Pancreas (tissue), 10 donors: ENCODE measurements at regions not wholly inside any gene's neighbourhood (a gene's known extent, or its start where the extent isn't known, plus 50 kb on each side); places are given as distances from the start of the nearest gene placed in this dataset.

Experiments
- ATAC-seq, 4 donors: fragments of 200-7000 bp; cut with Tn5 transposase; one replicate each; pipeline versions ENCODE4 v1.8.0 to v1.9.1; 2020; ENCODE audit warnings: mild to moderate bottlenecking in 4 of 4, moderate library complexity in 4 of 4
- DNase-seq, 6 donors: peaks; one replicate each; pipeline ENCODE4 v3.0.0-alpha.2; 2020
- FAIRE-seq: peaks from 2 replicates; lab custom pipeline; 2012; peaks lifted over from hg19 to GRCh38; lab: Jason Lieb, UNC
- H3K27ac ChIP-seq, 4 donors: fragments of 200-600 bp; sonication (generic); 1 replicate in 3 of 4; 2 replicates in 1 of 4; pipeline versions ENCODE4 v1.5.0 to v1.8.0; 2020
- H3K27me3 ChIP-seq, 4 donors: fragments of 200-600 bp; one replicate each; pipeline ENCODE4 v1.8.0; 2021
- H3K36me3 ChIP-seq, 3 donors: fragments of 200-600 bp; sonication (generic) in 1 of 3; one replicate each; pipeline versions ENCODE4 v1.5.0 to v1.8.0; 2020 to 2021
- H3K4me1 ChIP-seq, 3 donors: fragments of 200-600 bp; one replicate each; pipeline ENCODE4 v1.8.0; 2021
- H3K4me3 ChIP-seq, 4 donors: fragments of 200-600 bp; sonication (generic) in 2 of 4; one replicate each; pipeline versions ENCODE4 v1.5.0 to v1.8.0; 2020 to 2021
- H3K9me3 ChIP-seq, 4 donors: fragments of 200-600 bp; one replicate each; pipeline ENCODE4 v1.8.0; 2021
- WGBS, 2 donors: extraction: QIAGEN DNeasy Blood & Tissue Kit; methylation state at CpG; one replicate each; pipeline ENCODE4 v1.1.7; 2013; 5-methylcytosine and 5-hydroxymethylcytosine counted together
- intact Hi-C, 3 donors: fragments of 100-400 bp; cut with DNase I; formaldehyde crosslinking; loops; one replicate each; pipeline versions ENCODE4 v1.11.1 to v1.14.2; 2022
- TF ChIP-seq, protein P1 (sequence below), 4 donors: fragments of 200-600 bp; sonication (generic) in 3 of 4; IDR thresholded peaks; one replicate each; pipeline versions ENCODE4 v1.5.0 to v1.8.0; 2021; ENCODE audit warnings: antibody characterized with exemption in 4 of 4
- donor health status: healthy with polysubstance abuse.
- donor health status: DM: no; HTN: no; CAD: no; lungs with moderate emphysema.
- donor health status: DM: no; HTN: no; CAD: no.
- donor health status: control.
- donor health status: control.
- donor health status: Bipolar disorder and iron deficiency.
- donor health status: DM: yes; HTN: yes; CAD: no.
- donor health status: DM: no; HTN: no; CAD: no.
- donor health status: DM: no; HTN: no; CAD: no.
- donor health status: DM: yes; HTN: yes; CAD: no.

- H3K4me1 ChIP-seq = no peaks in the 10 kb centered on the region
- no peaks in the 10 kb centered on the region for H3K9me3 ChIP-seq
- FAIRE-seq (no peak), DNase-seq (no peak), ATAC-seq (no peak)
- intact Hi-C loops = no loop called here
- H3K36me3 ChIP-seq = no peaks in the 10 kb centered on the region
- no peak overlapping the region for H3K27ac ChIP-seq
- H3K27me3 ChIP-seq = no peaks in the 10 kb centered on the region
- H3K4me3 ChIP-seq = no peak overlapping the region
- TF ChIP-seq, protein P1, sequence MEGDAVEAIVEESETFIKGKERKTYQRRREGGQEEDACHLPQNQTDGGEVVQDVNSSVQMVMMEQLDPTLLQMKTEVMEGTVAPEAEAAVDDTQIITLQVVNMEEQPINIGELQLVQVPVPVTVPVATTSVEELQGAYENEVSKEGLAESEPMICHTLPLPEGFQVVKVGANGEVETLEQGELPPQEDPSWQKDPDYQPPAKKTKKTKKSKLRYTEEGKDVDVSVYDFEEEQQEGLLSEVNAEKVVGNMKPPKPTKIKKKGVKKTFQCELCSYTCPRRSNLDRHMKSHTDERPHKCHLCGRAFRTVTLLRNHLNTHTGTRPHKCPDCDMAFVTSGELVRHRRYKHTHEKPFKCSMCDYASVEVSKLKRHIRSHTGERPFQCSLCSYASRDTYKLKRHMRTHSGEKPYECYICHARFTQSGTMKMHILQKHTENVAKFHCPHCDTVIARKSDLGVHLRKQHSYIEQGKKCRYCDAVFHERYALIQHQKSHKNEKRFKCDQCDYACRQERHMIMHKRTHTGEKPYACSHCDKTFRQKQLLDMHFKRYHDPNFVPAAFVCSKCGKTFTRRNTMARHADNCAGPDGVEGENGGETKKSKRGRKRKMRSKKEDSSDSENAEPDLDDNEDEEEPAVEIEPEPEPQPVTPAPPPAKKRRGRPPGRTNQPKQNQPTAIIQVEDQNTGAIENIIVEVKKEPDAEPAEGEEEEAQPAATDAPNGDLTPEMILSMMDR (IDR thresholded peaks at IDR 0.05) = no peak
- WGBS, 2 donors = 37 to 46% methylated on average over 2 of the region's 2 CpGs
These were observed 1945.9 kb upstream of the NUDT12 start for GRCh38 chr5:105508519-105508918.

DNA sequence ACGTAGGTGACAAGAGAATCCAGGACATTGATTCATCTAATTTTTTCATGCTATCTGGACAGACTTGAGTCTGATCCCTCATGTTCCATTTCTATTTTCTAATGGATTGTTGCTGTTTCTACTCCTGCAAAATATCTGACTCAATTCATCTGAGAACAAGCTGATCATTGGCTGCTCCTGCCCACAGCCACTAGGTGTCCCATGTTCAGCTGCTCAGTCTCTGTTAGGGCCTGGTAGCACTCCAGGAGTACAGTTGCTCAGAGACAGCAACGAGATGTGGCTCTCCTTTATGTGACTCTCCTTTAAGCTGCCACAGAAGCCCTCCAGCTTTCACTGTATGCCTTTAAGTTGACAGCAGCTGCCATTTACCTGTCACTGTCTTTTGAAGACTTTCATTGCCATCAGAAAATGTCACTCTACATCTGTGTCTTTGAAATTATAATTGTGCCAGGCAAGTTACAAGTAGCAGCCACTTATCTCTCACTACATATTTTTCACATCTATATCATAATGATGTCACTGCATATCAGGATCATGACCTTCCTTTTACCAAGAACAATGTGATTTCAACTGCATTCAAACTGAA, 1944.2 kb upstream of the NUDT12 start:
- Histone ChIP-seq H3K4me3 (no peak overlapping the region), H3K27ac (no peak overlapping the region), H3K36me3 (no peaks in the 10 kb centered on the region), H3K27me3 (no peaks in the 10 kb centered on the region), H3K9me3 (no peaks in the 10 kb centered on the region), H3K4me1 (no peaks in the 10 kb centered on the region)
- WGBS, 2 donors = 26 to 39% methylated on average over 2 of the region's 2 CpGs
- FAIRE-seq = no peak
- TF ChIP-seq, protein P1 (IDR thresholded peaks at IDR 0.05) = no peak
- peak in 3 of 4 donors; percentile 44 to 56 (median 45) for ATAC-seq
- no peak for DNase-seq
- intact Hi-C loops = no loop called here

DNA sequence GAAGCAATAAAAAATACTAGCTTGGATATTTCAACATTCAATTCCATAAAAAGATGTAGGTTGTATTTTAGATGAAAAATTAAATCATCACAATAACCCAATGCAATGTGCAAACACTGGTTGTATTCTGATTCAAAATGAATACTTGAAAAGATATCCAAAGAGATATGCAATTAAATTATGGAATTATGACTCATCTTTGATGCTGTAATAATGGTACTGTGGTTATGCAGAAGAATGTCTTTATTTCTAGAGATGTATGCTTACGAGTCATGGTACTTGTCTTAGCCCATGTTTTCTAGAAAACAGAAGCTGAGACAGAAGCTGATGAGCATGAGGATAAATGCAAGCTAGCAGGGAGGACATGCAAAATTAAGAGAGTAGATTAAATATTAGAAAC, 1941.4 kb upstream of the NUDT12 start:
- 56 to 75% methylated on average over 1 of the region's 1 CpG for WGBS, 2 donors
- no peak overlapping the region for H3K4me3 ChIP-seq
- no peaks in the 10 kb centered on the region for H3K9me3 ChIP-seq
- no peaks in the 10 kb centered on the region for H3K27me3 ChIP-seq
- intact Hi-C loops = no loop called here
- H3K27ac ChIP-seq = no peak overlapping the region
- H3K36me3 ChIP-seq = no peaks in the 10 kb centered on the region
- TF ChIP-seq, protein P1 (IDR thresholded peaks at IDR 0.05) = no peak
- ATAC-seq (no peak), FAIRE-seq (no peak), DNase-seq (no peak)
- H3K4me1 ChIP-seq = no peaks in the 10 kb centered on the region

DNA sequence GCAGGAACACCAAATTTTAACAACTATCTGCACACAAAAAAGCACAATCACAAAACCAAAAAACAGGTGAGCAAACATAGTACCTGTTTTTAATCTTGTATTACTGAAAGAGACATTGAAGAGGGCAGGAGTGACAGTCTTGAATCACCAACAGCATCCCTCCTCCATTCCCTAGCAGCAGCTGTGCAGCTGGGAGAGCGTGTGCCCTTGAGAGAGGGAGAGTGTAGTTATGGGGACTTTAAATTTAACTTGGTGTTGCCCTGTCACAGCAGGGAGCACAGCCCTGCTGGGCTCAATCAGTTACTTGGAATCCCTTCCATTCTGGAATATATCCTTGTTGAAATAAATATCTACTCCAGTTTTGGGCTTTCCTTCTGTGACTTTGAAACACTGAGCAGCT, 1938.7 kb upstream of the NUDT12 start:
- Histone ChIP-seq H3K36me3 (no peaks in the 10 kb centered on the region), H3K27ac (no peak overlapping the region), H3K27me3 (no peaks in the 10 kb centered on the region), H3K9me3 (no peaks in the 10 kb centered on the region), H3K4me3 (no peak overlapping the region), H3K4me1 (no peaks in the 10 kb centered on the region)
- ATAC-seq (no peak), DNase-seq (no peak), FAIRE-seq (no peak)
- WGBS, 2 donors = 50 to 52% methylated on average over 1 of the region's 1 CpG
- intact Hi-C loops = no loop called here
- TF ChIP-seq, protein P1 (IDR thresholded peaks at IDR 0.05) = no peak

GRCh38 chr5:105475401-105475800, 1912.8 kb upstream of the NUDT12 start:
- Histone ChIP-seq H3K27ac (no peak overlapping the region), H3K36me3 (no peaks in the 10 kb centered on the region), H3K4me1 (no peaks in the 10 kb centered on the region), H3K27me3 (no peaks in the 10 kb centered on the region), H3K9me3 (no peaks in the 10 kb centered on the region), H3K4me3 (no peak overlapping the region)
- FAIRE-seq (no peak), ATAC-seq (no peak), DNase-seq (peak in 3 of 6 donors; percentile 10 to 33 (median 20))
- TF ChIP-seq, protein P1 (IDR thresholded peaks at IDR 0.05) = no peak
- intact Hi-C loops = no loop called here
- WGBS, 2 donors = 17 to 27% methylated on average over 3 of the region's 3 CpGs
